Retina (tissue), 1 donor: ENCODE measurements at regions not wholly inside any gene's neighbourhood (a gene's known extent, or its start where the extent isn't known, plus 50 kb on each side); places are given as distances from the start of the nearest gene placed in this dataset.
"Not testable (repeated sequence)": the region's sequence is repeated elsewhere in the genome, so short reads cannot be mapped to it uniquely, and the experiment has no call there.

ENCODE experiments used
- DNase-seq: peaks from one replicate; pipeline ENCODE4 v3.0.0-alpha.2; 2016

GRCh38 chrX:27404366-27404765 lies 58.8 kb downstream of the PPP4R3C start:
- no peak for DNase-seq

GRCh38 chrX:27399146-27399456 lies 64.0 kb downstream of the PPP4R3C start:
- DNase-seq = no peak

GRCh38 chrX:27391623-27392022 lies 71.5 kb downstream of the PPP4R3C start:
- DNase-seq = no peak

- DNase-seq = no peak
Measured at GRCh38 chrX:27381419-27381818, 81.7 kb downstream of the PPP4R3C start.

GRCh38 chrX:27380163-27380845 lies 82.8 kb downstream of the PPP4R3C start:
- DNase-seq = no peak

- no peak for DNase-seq
Measured at GRCh38 chrX:27354021-27354420, 109.1 kb downstream of the PPP4R3C start.

GRCh38 chrX:27350476-27350875 lies 112.7 kb downstream of the PPP4R3C start:
- no peak for DNase-seq

- peak; percentile 28 for DNase-seq
Measured at GRCh38 chrX:27336466-27337091, 126.6 kb downstream of the PPP4R3C start.

- no peak for DNase-seq
Measured at GRCh38 chrX:27321632-27322031, 141.5 kb downstream of the PPP4R3C start.

GRCh38 chrX:27309406-27309805 lies 153.7 kb downstream of the PPP4R3C start:
- DNase-seq = no peak

- DNase-seq = no peak
Measured at GRCh38 chrX:27307546-27307945, 155.6 kb downstream of the PPP4R3C start.

GRCh38 chrX:27292552-27292951 lies 170.6 kb downstream of the PPP4R3C start:
- DNase-seq = not testable (repeated sequence)

GRCh38 chrX:27276751-27277150 lies 186.4 kb downstream of the PPP4R3C start:
- DNase-seq = no peak

GRCh38 chrX:27254656-27255055 lies 208.5 kb downstream of the PPP4R3C start:
- DNase-seq = no peak

- no peak for DNase-seq
Measured at GRCh38 chrX:27251369-27251768, 211.8 kb downstream of the PPP4R3C start.

GRCh38 chrX:27242581-27242980 lies 220.6 kb downstream of the PPP4R3C start:
- DNase-seq = no peak

GRCh38 chrX:27241981-27242380 lies 221.2 kb downstream of the PPP4R3C start:
- DNase-seq = no peak

GRCh38 chrX:27240042-27240441 lies 223.1 kb downstream of the PPP4R3C start:
- not testable (repeated sequence) for DNase-seq

- no peak for DNase-seq
Measured at GRCh38 chrX:27236681-27237080, 226.5 kb downstream of the PPP4R3C start.

GRCh38 chrX:27229721-27230120 lies 233.4 kb downstream of the PPP4R3C start:
- no peak for DNase-seq

GRCh38 chrX:27222661-27223060 lies 240.5 kb downstream of the PPP4R3C start:
- no peak for DNase-seq

- peak; percentile 27 for DNase-seq
Measured at GRCh38 chrX:27186671-27187070, 276.5 kb downstream of the PPP4R3C start.

- DNase-seq = no peak
Measured at GRCh38 chrX:27163236-27163635, 299.9 kb downstream of the PPP4R3C start.

GRCh38 chrX:27162496-27162895 lies 300.6 kb downstream of the PPP4R3C start:
- DNase-seq = no peak

GRCh38 chrX:27156921-27157320 lies 306.2 kb downstream of the PPP4R3C start:
- not testable (repeated sequence) for DNase-seq
